ENCODE measurements at regions not wholly inside any gene's neighbourhood (a gene's known extent, or its start where the extent isn't known, plus 50 kb on each side); places are given as distances from the start of the nearest gene placed in this dataset.

GRCh38 chr10:125214283-125214570 is 53.9 kb upstream of the CTBP2 start:
- H3K27me3 ChIP-seq (replicated peaks; ENCODE audit: control insufficient read depth, insufficient read depth, low read length) = no peaks in the 10 kb centered on the region
- H3K9ac ChIP-seq (ENCODE audit: low read length) = no peak overlapping the region
- H3K4me3 ChIP-seq (ENCODE audit: low read length) = no peak overlapping the region
- peaks cover 6% of the 10 kb centered on the region for H3K9me3 ChIP-seq (ENCODE audit: control insufficient read depth, low read length)
- H3K4me1 ChIP-seq (ENCODE audit: control insufficient read depth, insufficient read depth, low read length) = peaks cover 9% of the 10 kb centered on the region
- no peaks in the 10 kb centered on the region for H3K36me3 ChIP-seq (ENCODE audit: control insufficient read depth, insufficient read depth, low read length, severe bottlenecking)
- no peak for DNase-seq (ENCODE audit: low read depth)

DNA sequence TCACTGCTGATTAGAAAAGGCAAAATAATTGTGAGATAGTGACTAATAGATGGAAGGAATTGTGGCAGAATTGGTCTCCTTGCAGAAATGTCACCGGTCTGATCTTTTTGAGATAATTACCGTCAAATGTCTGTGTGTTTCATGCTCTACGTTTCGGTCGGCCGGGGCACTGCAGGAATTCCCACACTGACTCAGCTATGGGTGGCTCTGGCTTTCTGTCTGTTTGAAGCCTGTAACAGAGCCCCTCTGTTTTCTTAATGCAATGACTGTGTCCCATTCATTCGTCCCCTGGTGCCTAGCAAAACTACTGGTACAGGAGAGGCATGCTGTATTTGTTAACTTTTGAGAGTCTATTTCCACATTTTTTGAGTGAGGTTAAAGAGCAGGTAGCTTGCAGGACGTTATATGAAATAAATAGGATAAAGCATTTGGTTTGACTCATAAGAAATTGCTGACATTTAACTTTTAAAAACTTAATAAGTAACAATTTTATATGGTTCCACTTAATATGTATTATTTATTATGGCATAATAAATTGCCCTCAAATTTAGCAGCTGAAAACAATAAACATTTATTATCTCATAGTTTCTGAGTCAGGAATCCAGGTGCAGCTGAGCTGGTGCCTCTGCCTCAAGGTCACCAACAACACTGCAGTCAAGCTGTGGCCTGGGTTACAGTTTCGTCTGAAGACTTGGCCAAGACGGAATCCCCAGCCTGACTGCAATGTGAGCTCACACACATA is 53.3 kb upstream of the CTBP2 start:
- DNase-seq (ENCODE audit: low read depth) = no peak
- Histone ChIP-seq H3K9ac (ENCODE audit: low read length) (no peak overlapping the region), H3K9me3 (ENCODE audit: control insufficient read depth, low read length) (peaks cover 6% of the 10 kb centered on the region), H3K36me3 (ENCODE audit: control insufficient read depth, insufficient read depth, low read length, severe bottlenecking) (no peaks in the 10 kb centered on the region), H3K4me1 (ENCODE audit: control insufficient read depth, insufficient read depth, low read length) (peaks cover 9% of the 10 kb centered on the region), H3K4me3 (ENCODE audit: low read length) (no peak overlapping the region), H3K27me3 (replicated peaks; ENCODE audit: control insufficient read depth, insufficient read depth, low read length) (no peaks in the 10 kb centered on the region)

DNA sequence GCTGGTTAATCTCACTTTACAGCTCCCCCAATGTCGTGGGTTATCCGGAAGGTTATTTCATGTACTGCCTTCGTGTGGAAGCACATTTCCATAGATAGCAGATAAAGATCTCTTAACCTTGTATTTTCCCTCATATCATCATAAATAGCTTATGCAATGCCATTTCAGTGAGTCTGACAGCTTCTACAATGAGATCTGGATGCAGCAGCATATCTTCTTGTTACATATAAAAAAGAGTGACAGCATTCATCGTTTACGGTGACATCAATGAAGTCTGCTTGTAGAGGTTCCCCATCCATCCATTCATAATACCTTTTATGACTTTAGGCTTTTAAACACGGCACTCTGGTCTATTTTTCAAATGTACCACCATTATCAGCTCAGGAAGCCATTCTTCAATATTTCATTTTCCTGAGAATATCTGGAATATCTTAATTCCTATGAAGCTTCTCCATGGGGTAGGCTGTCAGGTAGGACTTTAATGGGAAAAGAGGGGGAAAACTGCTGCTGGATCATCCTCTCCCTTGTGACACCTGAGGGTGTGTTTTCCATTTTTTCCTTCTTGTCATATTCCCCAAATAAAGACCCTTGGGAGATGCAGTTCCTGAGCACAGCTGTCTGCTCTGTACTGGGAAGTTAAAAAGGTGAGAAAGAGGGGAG is 51.9 kb upstream of the CTBP2 start:
- no peaks in the 10 kb centered on the region for H3K36me3 ChIP-seq (ENCODE audit: control insufficient read depth, insufficient read depth, low read length, severe bottlenecking)
- H3K9ac ChIP-seq (ENCODE audit: low read length) = no peak overlapping the region
- H3K4me1 ChIP-seq (ENCODE audit: control insufficient read depth, insufficient read depth, low read length) = no peaks in the 10 kb centered on the region
- DNase-seq (ENCODE audit: low read depth) = no peak
- H3K9me3 ChIP-seq (ENCODE audit: control insufficient read depth, low read length) = peaks cover 6% of the 10 kb centered on the region
- H3K4me3 ChIP-seq (ENCODE audit: low read length) = no peak overlapping the region
- H3K27me3 ChIP-seq (replicated peaks; ENCODE audit: control insufficient read depth, insufficient read depth, low read length) = peaks cover 5% of the 10 kb centered on the region
